Mesodermal cell (in vitro differentiated cells): ENCODE measurements at regions not wholly inside any gene's neighbourhood (a gene's known extent, or its start where the extent isn't known, plus 50 kb on each side); places are given as distances from the start of the nearest gene placed in this dataset.

Experiments used
- H3K27ac ChIP-seq: 2 replicates; pipeline ENCODE4 v1.7.0; 2013; ENCODE audit warnings: mild to moderate bottlenecking, low read depth, low read length, moderate library complexity; ENCODE audit not compliant: severe bottlenecking
- H3K36me3 ChIP-seq: 2 replicates; pipeline ENCODE4 v1.7.1; 2013; ENCODE audit warnings: mild to moderate bottlenecking, low read length, moderate library complexity; ENCODE audit not compliant: control insufficient read depth, insufficient read depth
- H3K4me1 ChIP-seq: one replicate; pipeline ENCODE4 v1.7.1; 2013; ENCODE audit warnings: mild to moderate bottlenecking, low read length; ENCODE audit not compliant: insufficient read depth, control insufficient read depth, poor library complexity, severe bottlenecking
- H3K4me3 ChIP-seq: 2 replicates; pipeline ENCODE4 v1.7.0; 2013; ENCODE audit warnings: low read length, control low read depth, mild to moderate bottlenecking; ENCODE audit not compliant: insufficient read depth, poor library complexity, severe bottlenecking; ENCODE audit errors: extremely low read depth
- H3K9me3 ChIP-seq: 2 replicates; pipeline ENCODE4 v1.7.1; 2013; ENCODE audit warnings: mild to moderate bottlenecking, low read length, moderate library complexity; ENCODE audit not compliant: control insufficient read depth
- WGBS, 2 experiments: methylation state at CpG; one replicate each; pipeline ENCODE4 v1.1.5; 2013; ENCODE audit warnings: missing lambda C conversion rate in 2 of 2; ENCODE audit not compliant: insufficient coverage in 2 of 2; 5-methylcytosine and 5-hydroxymethylcytosine counted together

- Histone ChIP-seq H3K27ac (no peak overlapping the region), H3K36me3 (no peaks in the 10 kb centered on the region), H3K4me3 (no peak overlapping the region), H3K4me1 (no peaks in the 10 kb centered on the region), H3K9me3 (no peaks in the 10 kb centered on the region)
- no CpG with 5 or more reads among the region's 1 CpG for WGBS, 2 experiments
Observed at GRCh38 chr14:66398437-66398836, 87.7 kb upstream of the CCDC196 start.

- H3K27ac ChIP-seq = no peak overlapping the region
- no peaks in the 10 kb centered on the region for H3K9me3 ChIP-seq
- H3K4me1 ChIP-seq = peaks cover 4% of the 10 kb centered on the region
- WGBS, 2 experiments = 77 to 79% methylated on average over 1 of the region's 1 CpG
- H3K4me3 ChIP-seq = no peak overlapping the region
- H3K36me3 ChIP-seq = no peaks in the 10 kb centered on the region
Observed at GRCh38 chr14:66401449-66402095, 84.6 kb upstream of the CCDC196 start.

- Histone ChIP-seq H3K4me1 (peaks cover 4% of the 10 kb centered on the region), H3K9me3 (no peaks in the 10 kb centered on the region), H3K36me3 (no peaks in the 10 kb centered on the region), H3K27ac (no peak overlapping the region), H3K4me3 (no peak overlapping the region)
- WGBS, 2 experiments = 30 to 64% methylated on average over 4 to 5 of the region's 5 CpGs
Observed at GRCh38 chr14:66403183-66403582, 83.0 kb upstream of the CCDC196 start.

- Histone ChIP-seq H3K9me3 (no peaks in the 10 kb centered on the region), H3K27ac (no peak overlapping the region), H3K4me3 (no peak overlapping the region), H3K36me3 (no peaks in the 10 kb centered on the region), H3K4me1 (peaks cover 4% of the 10 kb centered on the region)
- 90 to 91% methylated on average over 2 to 3 of the region's 3 CpGs for WGBS, 2 experiments
Observed at GRCh38 chr14:66404051-66404545, 82.1 kb upstream of the CCDC196 start.

- no peak overlapping the region for H3K4me3 ChIP-seq
Observed at GRCh38 chr14:66405158-66405557, 81.0 kb upstream of the CCDC196 start.

GRCh38 chr14:66413901-66414300 lies 72.3 kb upstream of the CCDC196 start:
- Histone ChIP-seq H3K4me1 (no peaks in the 10 kb centered on the region), H3K27ac (no peak overlapping the region), H3K9me3 (no peaks in the 10 kb centered on the region), H3K36me3 (no peaks in the 10 kb centered on the region), H3K4me3 (no peak overlapping the region)

More at GRCh38 chr14:66405158-66405557, 81.0 kb upstream of the CCDC196 start:
- H3K36me3 ChIP-seq = no peaks in the 10 kb centered on the region
- no peak overlapping the region for H3K27ac ChIP-seq
- 78 to 80% methylated on average over 1 of the region's 1 CpG for WGBS, 2 experiments
- H3K4me1 ChIP-seq = peaks cover 4% of the 10 kb centered on the region
- no peaks in the 10 kb centered on the region for H3K9me3 ChIP-seq

GRCh38 chr14:66414511-66414910 lies 71.7 kb upstream of the CCDC196 start:
- no peaks in the 10 kb centered on the region for H3K9me3 ChIP-seq
- H3K4me3 ChIP-seq = no peak overlapping the region
- H3K4me1 ChIP-seq = no peaks in the 10 kb centered on the region
- H3K36me3 ChIP-seq = no peaks in the 10 kb centered on the region
- WGBS, 2 experiments = no CpG with 5 or more reads among the region's 1 CpG
- H3K27ac ChIP-seq = no peak overlapping the region

- no peaks in the 10 kb centered on the region for H3K9me3 ChIP-seq
- H3K4me3 ChIP-seq = no peak overlapping the region
- WGBS, 2 experiments = 94 to 100% methylated on average over 1 to 2 of the region's 2 CpGs
- no peaks in the 10 kb centered on the region for H3K4me1 ChIP-seq
- no peaks in the 10 kb centered on the region for H3K36me3 ChIP-seq
- H3K27ac ChIP-seq = no peak overlapping the region
Observed at GRCh38 chr14:66420251-66421006, 65.7 kb upstream of the CCDC196 start.

GRCh38 chr14:66421990-66422946 lies 63.9 kb upstream of the CCDC196 start:
- no peak overlapping the region for H3K4me3 ChIP-seq

GRCh38 chr14:66425402-66425801 lies 60.8 kb upstream of the CCDC196 start:
- Histone ChIP-seq H3K9me3 (no peaks in the 10 kb centered on the region), H3K4me3 (no peak overlapping the region), H3K36me3 (no peaks in the 10 kb centered on the region), H3K4me1 (no peaks in the 10 kb centered on the region), H3K27ac (no peak overlapping the region)
- WGBS, 2 experiments = 80 to 97% methylated on average over 2 to 5 of the region's 5 CpGs

More at GRCh38 chr14:66421990-66422946, 63.9 kb upstream of the CCDC196 start:
- no peaks in the 10 kb centered on the region for H3K4me1 ChIP-seq
- H3K27ac ChIP-seq = no peak overlapping the region
- H3K9me3 ChIP-seq = no peaks in the 10 kb centered on the region
- 84 to 89% methylated on average over 6 of the region's 6 CpGs for WGBS, 2 experiments
- H3K36me3 ChIP-seq = no peaks in the 10 kb centered on the region
